IPS DF 4.7 (cell line): ENCODE measurements at regions not wholly inside any gene's neighbourhood (a gene's known extent, or its start where the extent isn't known, plus 50 kb on each side); places are given as distances from the start of the nearest gene placed in this dataset.

Experiments
- DNase-seq: peaks from one replicate; pipeline ENCODE4 v3.0.0-alpha.2; 2013; ENCODE audit warnings: low spot score; ENCODE audit errors: extremely low read depth

DNA sequence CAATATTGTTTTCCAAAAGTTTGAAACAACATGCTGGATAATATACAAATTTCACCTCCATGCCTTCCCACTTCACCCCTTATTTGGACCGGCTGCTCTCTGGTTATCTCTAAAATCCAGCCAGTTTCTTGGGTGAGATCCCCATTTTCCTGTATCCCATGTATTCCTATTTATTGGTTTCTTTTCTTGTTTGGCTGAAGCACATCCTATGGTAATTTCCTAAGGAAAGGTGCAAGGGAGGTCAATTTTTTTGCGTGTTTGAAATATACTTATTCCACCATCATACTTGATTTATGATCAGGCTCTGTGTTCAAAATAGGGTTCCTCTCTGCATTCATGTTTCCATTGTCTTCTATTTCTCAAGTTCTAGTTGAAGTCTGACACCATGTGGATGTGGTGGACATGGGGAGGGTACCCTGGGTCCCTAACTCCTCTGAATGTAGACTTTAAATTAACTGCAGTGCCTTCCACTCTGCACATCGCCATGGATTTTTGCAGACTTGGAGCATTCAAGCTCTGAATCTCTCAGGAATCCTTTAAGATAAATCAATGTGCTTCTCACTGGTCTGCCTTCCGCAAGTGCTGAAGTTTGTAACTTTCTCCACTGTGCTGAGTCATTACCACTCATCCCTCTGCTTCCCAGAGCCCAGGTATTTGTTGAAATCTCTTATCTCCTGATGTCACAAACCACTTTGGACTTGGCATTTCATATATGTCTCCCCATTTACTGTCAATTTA is 52.1 kb upstream of the TLE3 start:
- no peak for DNase-seq

DNA sequence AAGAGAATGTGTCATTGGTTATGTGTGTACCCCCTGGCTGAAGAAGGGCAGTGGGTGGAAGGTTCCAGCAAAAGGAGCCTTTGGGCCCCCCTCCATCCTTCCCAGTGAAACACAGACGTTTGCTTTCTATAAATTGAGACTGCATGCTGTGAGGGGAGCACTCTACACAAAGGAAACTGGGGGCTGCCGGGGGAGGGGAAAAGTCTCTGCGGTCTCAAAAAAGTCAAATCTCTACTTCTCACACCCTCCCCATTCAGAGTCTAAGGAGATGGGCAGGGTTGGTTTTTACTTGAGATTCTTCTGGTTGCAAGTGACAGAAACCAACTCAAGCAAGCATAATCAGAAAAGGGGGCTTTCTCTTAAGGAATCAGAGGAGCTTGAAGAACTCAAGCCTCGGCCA is 50.1 kb upstream of the TLE3 start:
- DNase-seq = no peak
